ENCODE measurements at regions not wholly inside any gene's neighbourhood (a gene's known extent, or its start where the extent isn't known, plus 50 kb on each side); places are given as distances from the start of the nearest gene placed in this dataset.

DNA sequence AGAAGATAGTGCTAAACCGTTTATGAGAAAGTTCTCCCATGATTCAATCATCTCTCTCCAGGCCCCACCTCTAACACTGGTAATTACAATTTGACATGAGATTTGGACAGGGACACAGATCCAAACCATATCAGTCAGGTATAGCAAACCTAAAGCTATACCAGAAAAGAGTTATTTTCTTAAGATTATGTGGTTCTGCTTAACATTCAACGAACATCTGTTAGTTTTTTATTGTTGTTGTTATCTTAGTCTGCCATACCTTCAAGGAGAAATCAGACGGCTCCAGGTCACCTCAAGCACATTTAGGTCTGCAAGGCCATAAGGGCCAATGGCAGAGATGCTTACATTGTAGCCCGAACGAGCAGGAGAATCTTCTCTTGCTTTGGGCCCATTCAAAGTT, 89.5 kb upstream of the ETV3 start:
- TF ChIP-seq, protein P1, sequence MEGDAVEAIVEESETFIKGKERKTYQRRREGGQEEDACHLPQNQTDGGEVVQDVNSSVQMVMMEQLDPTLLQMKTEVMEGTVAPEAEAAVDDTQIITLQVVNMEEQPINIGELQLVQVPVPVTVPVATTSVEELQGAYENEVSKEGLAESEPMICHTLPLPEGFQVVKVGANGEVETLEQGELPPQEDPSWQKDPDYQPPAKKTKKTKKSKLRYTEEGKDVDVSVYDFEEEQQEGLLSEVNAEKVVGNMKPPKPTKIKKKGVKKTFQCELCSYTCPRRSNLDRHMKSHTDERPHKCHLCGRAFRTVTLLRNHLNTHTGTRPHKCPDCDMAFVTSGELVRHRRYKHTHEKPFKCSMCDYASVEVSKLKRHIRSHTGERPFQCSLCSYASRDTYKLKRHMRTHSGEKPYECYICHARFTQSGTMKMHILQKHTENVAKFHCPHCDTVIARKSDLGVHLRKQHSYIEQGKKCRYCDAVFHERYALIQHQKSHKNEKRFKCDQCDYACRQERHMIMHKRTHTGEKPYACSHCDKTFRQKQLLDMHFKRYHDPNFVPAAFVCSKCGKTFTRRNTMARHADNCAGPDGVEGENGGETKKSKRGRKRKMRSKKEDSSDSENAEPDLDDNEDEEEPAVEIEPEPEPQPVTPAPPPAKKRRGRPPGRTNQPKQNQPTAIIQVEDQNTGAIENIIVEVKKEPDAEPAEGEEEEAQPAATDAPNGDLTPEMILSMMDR (IDR thresholded peaks at IDR 0.05 in 4 of 5, conservative IDR thresholded peaks at IDR 0.05 in 1 of 5) = no peak
- TF ChIP-seq POLR2A (IDR thresholded peaks at IDR 0.05) = no peak

All from gastrocnemius medialis (tissue), 4 donors.